ENCODE measurements at regions not wholly inside any gene's neighbourhood (a gene's known extent, or its start where the extent isn't known, plus 50 kb on each side); places are given as distances from the start of the nearest gene placed in this dataset.

DNA sequence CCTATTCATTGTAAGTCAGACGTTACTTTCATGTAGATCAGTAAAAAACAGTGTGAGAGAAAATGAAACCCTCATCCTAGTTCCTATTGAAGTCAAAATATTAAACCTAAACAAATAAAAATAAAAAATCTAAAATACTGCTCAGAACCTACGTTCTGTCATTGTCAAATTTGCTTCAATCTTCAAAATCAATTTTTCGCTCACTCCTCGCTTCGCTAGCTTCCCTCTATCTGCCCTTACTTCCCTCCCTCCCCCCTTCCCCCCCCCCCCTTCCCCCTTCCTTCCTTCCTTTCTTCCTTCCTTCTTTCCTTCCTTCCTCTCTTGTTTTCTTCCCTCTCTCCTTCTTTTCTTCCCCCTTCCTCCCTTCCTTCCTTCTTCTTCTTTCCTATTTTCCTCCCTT is 310.9 kb upstream of the PDE3A start:
- ATAC-seq (ENCODE audit: poor library complexity), result no peak
- TF ChIP-seq CTCF (IDR thresholded peaks at IDR 0.05), result no peak
- ChIA-PET CTCF (no interaction called here), POLR2A (no interaction called here)
- no peak for DNase-seq
- H3K27ac ChIP-seq (ENCODE audit: low read depth in 1 of 2, low read length in 2 of 2), result no peak overlapping the region
- no peaks in the 10 kb centered on the region for H3K36me3 ChIP-seq (ENCODE audit: insufficient read depth, low read length)
- H3K9me3 ChIP-seq (ENCODE audit: control insufficient read depth in 1 of 2, insufficient read depth in 1 of 2, low read length in 2 of 2), result no peaks in the 10 kb centered on the region
- H3K27me3 ChIP-seq (ENCODE audit: control insufficient read depth in 1 of 2, insufficient read depth in 2 of 2, low read length in 2 of 2), result no peaks in the 10 kb centered on the region
- Mint-ChIP-seq H3K9me3 (peaks cover 2% of the 10 kb centered on the region), H3K4me1 (ENCODE audit: low read depth) (no peaks in the 10 kb centered on the region), H3K36me3 (ENCODE audit: low read depth) (no peaks in the 10 kb centered on the region), H3K4me3 (no peak overlapping the region), H3K27ac (no peak overlapping the region), H3K27me3 (no peaks in the 10 kb centered on the region)
- no peaks in the 10 kb centered on the region for H3K4me1 ChIP-seq (ENCODE audit: insufficient read depth, low read length)
- H3K4me3 ChIP-seq (ENCODE audit: low read length), result no peak overlapping the region
- intact Hi-C loops (cut with DNase I, micrococcal nuclease), result no loop called here

DNA sequence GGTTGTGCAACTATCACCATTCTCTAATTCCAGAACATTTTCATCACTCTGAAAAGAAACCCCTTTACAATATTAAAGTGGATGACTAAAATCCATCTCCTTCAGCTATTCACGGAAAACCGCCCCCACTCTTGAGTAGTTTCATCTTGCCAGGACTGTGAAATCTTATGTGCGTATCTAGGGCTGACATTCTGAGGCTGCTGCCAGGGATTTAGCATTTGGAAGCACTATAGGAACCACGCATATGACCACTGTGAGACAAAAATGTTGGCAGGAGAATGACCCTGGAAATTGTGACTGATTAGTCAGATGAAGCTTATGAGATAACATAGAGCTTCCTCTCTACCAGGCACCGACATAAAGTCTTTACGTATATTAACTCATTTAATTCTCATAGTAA is 305.2 kb upstream of the PDE3A start:
- Histone ChIP-seq H3K27me3 (ENCODE audit: control insufficient read depth in 1 of 2, insufficient read depth in 2 of 2, low read length in 2 of 2) (no peaks in the 10 kb centered on the region), H3K4me3 (ENCODE audit: low read length) (no peak overlapping the region), H3K4me1 (ENCODE audit: insufficient read depth, low read length) (no peaks in the 10 kb centered on the region), H3K36me3 (ENCODE audit: insufficient read depth, low read length) (no peaks in the 10 kb centered on the region), H3K9me3 (ENCODE audit: control insufficient read depth in 1 of 2, insufficient read depth in 1 of 2, low read length in 2 of 2) (no peaks in the 10 kb centered on the region), H3K27ac (ENCODE audit: low read depth in 1 of 2, low read length in 2 of 2) (no peak overlapping the region)
- POLR2A ChIA-PET, result no interaction called here
- Mint-ChIP-seq H3K36me3 (ENCODE audit: low read depth) (no peaks in the 10 kb centered on the region), H3K9me3 (peaks cover 4% of the 10 kb centered on the region), H3K4me1 (ENCODE audit: low read depth) (no peaks in the 10 kb centered on the region), H3K27ac (no peak overlapping the region), H3K4me3 (no peak overlapping the region), H3K27me3 (no peaks in the 10 kb centered on the region)
- CTCF ChIA-PET, result no interaction called here
- DNase-seq (no peak), ATAC-seq (ENCODE audit: poor library complexity) (no peak)
- no peak for TF ChIP-seq CTCF (IDR thresholded peaks at IDR 0.05)
- intact Hi-C loops (cut with DNase I, micrococcal nuclease), result no loop called here

DNA sequence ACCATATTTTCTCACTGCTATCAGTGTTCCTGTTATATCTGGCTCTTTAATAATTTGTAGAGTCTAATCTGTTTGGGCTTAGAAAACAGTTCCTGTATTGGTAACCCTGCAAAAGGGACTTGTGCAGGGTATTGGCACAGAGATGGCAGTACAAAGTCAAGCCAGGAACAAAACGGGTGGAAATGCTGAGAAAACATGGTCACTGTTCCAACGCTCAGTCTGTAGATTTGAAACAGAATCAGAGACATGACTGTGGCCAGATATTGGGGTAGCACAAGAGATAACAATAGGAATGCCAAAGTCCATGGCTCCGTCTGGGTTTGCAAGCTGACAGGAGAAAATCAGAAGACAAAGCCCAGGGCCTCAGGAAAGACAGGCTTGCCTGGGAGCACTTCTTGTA is 290.7 kb upstream of the PDE3A start:
- no peaks in the 10 kb centered on the region for H3K36me3 Mint-ChIP-seq (ENCODE audit: low read depth)
- H3K27ac Mint-ChIP-seq, result no peak overlapping the region
- TF ChIP-seq CTCF (IDR thresholded peaks at IDR 0.05), result no peak
- no peak for ATAC-seq (ENCODE audit: poor library complexity)
- H3K27me3 ChIP-seq (ENCODE audit: control insufficient read depth in 1 of 2, insufficient read depth in 2 of 2, low read length in 2 of 2), result no peaks in the 10 kb centered on the region
- peaks cover 0 to 5% of the 10 kb centered on the region in 2 experiments for H3K9me3 ChIP-seq (ENCODE audit: control insufficient read depth in 1 of 2, insufficient read depth in 1 of 2, low read length in 2 of 2)
- no peaks in the 10 kb centered on the region for H3K4me1 Mint-ChIP-seq (ENCODE audit: low read depth)
- peaks cover 4% of the 10 kb centered on the region for H3K9me3 Mint-ChIP-seq
- H3K4me3 ChIP-seq (ENCODE audit: low read length), result no peak overlapping the region
- intact Hi-C loops (cut with DNase I, micrococcal nuclease), result no loop called here
- H3K27me3 Mint-ChIP-seq, result no peaks in the 10 kb centered on the region
- ChIA-PET POLR2A (no interaction called here), CTCF (no interaction called here)
- no peaks in the 10 kb centered on the region for H3K4me1 ChIP-seq (ENCODE audit: insufficient read depth, low read length)
- DNase-seq, result no peak
- no peak overlapping the region for H3K4me3 Mint-ChIP-seq
- H3K36me3 ChIP-seq (ENCODE audit: insufficient read depth, low read length), result no peaks in the 10 kb centered on the region
- no peak overlapping the region for H3K27ac ChIP-seq (ENCODE audit: low read depth in 1 of 2, low read length in 2 of 2)

Data from CD4-positive, alpha-beta T cell (primary cell).